T-helper 17 cell (primary cell): ENCODE measurements at regions not wholly inside any gene's neighbourhood (a gene's known extent, or its start where the extent isn't known, plus 50 kb on each side); places are given as distances from the start of the nearest gene placed in this dataset.
"Not testable (repeated sequence)": the region's sequence is repeated elsewhere in the genome, so short reads cannot be mapped to it uniquely, and the experiment has no call there.

Source experiments
- ATAC-seq: fragments of 150-1000 bp; cut with Tn5 transposase; 2 replicates; pipeline ENCODE4 v1.10.0; 2021; ENCODE audit warnings: mild to moderate bottlenecking, moderate library complexity
- DNase-seq, 3 donors: peaks; one replicate each; pipeline versions ENCODE4 v3.0.0 to v3.0.0-alpha.2; 2020 to 2021
- H3K9me3 ChIP-seq: one replicate; pipeline ENCODE4 v1.7.0; 2013; ENCODE audit warnings: low read length, mild to moderate bottlenecking; ENCODE audit not compliant: control insufficient read depth, poor library complexity, severe bottlenecking
- H3K27ac Mint-ChIP-seq: one replicate; pipeline ENCODE4 v1.8.0; 2022; ENCODE audit warnings: mild to moderate bottlenecking, moderate library complexity, mixed read lengths
- H3K27me3 Mint-ChIP-seq: one replicate; pipeline ENCODE4 v1.8.0; 2022; ENCODE audit warnings: mixed read lengths
- H3K36me3 Mint-ChIP-seq: one replicate; pipeline ENCODE4 v1.8.0; 2022; ENCODE audit warnings: low read depth, mixed read lengths
- H3K4me1 Mint-ChIP-seq: one replicate; pipeline ENCODE4 v1.8.0; 2022; ENCODE audit warnings: mild to moderate bottlenecking, mixed read lengths
- H3K4me3 Mint-ChIP-seq: one replicate; pipeline ENCODE4 v1.8.0; 2022; ENCODE audit warnings: mild to moderate bottlenecking, moderate library complexity, mixed read lengths

- Mint-ChIP-seq H3K4me3 (no peak overlapping the region), H3K4me1 (no peaks in the 10 kb centered on the region), H3K27ac (no peak overlapping the region), H3K36me3 (no peaks in the 10 kb centered on the region), H3K27me3 (peaks cover 32% of the 10 kb centered on the region)
- no peaks in the 10 kb centered on the region for H3K9me3 ChIP-seq
- ATAC-seq (no peak), DNase-seq (no peak)
Observed at GRCh38 chr16:23013484-23013883, 135.8 kb downstream of the USP31 start.

- ATAC-seq (no peak), DNase-seq (no peak)
- Mint-ChIP-seq H3K36me3 (no peaks in the 10 kb centered on the region), H3K4me3 (no peak overlapping the region), H3K4me1 (no peaks in the 10 kb centered on the region), H3K27ac (no peak overlapping the region), H3K27me3 (peaks cover 17% of the 10 kb centered on the region)
- H3K9me3 ChIP-seq: no peaks in the 10 kb centered on the region
Observed at GRCh38 chr16:23009075-23009474, 140.2 kb downstream of the USP31 start.

GRCh38 chr16:23008041-23008440 lies 141.2 kb downstream of the USP31 start:
- DNase-seq (no peak), ATAC-seq (no peak)
- H3K9me3 ChIP-seq: no peaks in the 10 kb centered on the region
- Mint-ChIP-seq H3K4me3 (no peak overlapping the region), H3K27ac (no peak overlapping the region), H3K36me3 (no peaks in the 10 kb centered on the region), H3K27me3 (peaks cover 17% of the 10 kb centered on the region), H3K4me1 (no peaks in the 10 kb centered on the region)

GRCh38 chr16:23006380-23006779 lies 142.9 kb downstream of the USP31 start:
- ATAC-seq (no peak), DNase-seq (no peak)
- H3K9me3 ChIP-seq: no peaks in the 10 kb centered on the region
- Mint-ChIP-seq H3K27me3 (peaks cover 8% of the 10 kb centered on the region), H3K4me1 (no peaks in the 10 kb centered on the region), H3K36me3 (no peaks in the 10 kb centered on the region), H3K27ac (no peak overlapping the region), H3K4me3 (no peak overlapping the region)

GRCh38 chr16:23005951-23006350 lies 143.3 kb downstream of the USP31 start:
- H3K27me3 Mint-ChIP-seq: peaks cover 8% of the 10 kb centered on the region
- DNase-seq: no peak
- H3K36me3 Mint-ChIP-seq: no peaks in the 10 kb centered on the region
- ATAC-seq: no peak
- H3K9me3 ChIP-seq: no peaks in the 10 kb centered on the region
- no peaks in the 10 kb centered on the region for H3K4me1 Mint-ChIP-seq
- H3K4me3 Mint-ChIP-seq: no peak overlapping the region
- no peak overlapping the region for H3K27ac Mint-ChIP-seq

- H3K27me3 Mint-ChIP-seq: peaks cover 30% of the 10 kb centered on the region
- H3K27ac Mint-ChIP-seq: no peak overlapping the region
- no peaks in the 10 kb centered on the region for H3K36me3 Mint-ChIP-seq
- H3K4me1 Mint-ChIP-seq: no peaks in the 10 kb centered on the region
- no peak for ATAC-seq
- no peak for DNase-seq
- no peak overlapping the region for H3K4me3 Mint-ChIP-seq
- H3K9me3 ChIP-seq: no peaks in the 10 kb centered on the region
Observed at GRCh38 chr16:22989598-22989997, 159.7 kb downstream of the USP31 start.

- Mint-ChIP-seq H3K4me3 (no peak overlapping the region), H3K4me1 (no peaks in the 10 kb centered on the region)
- ATAC-seq: no peak
Observed at GRCh38 chr16:22983614-22984013, 165.6 kb downstream of the USP31 start.

GRCh38 chr16:22980514-22980913 lies 166.6 kb downstream of the HS3ST2 start:
- not testable (repeated sequence) for ATAC-seq, H3K27ac Mint-ChIP-seq, H3K4me3 Mint-ChIP-seq

More at GRCh38 chr16:22983614-22984013, 165.6 kb downstream of the USP31 start:
- peaks cover 4% of the 10 kb centered on the region for H3K9me3 ChIP-seq
- DNase-seq: no peak
- H3K27ac Mint-ChIP-seq: no peak overlapping the region
- no peaks in the 10 kb centered on the region for H3K36me3 Mint-ChIP-seq
- peaks cover 11% of the 10 kb centered on the region for H3K27me3 Mint-ChIP-seq

GRCh38 chr16:22979038-22979437 lies 165.1 kb downstream of the HS3ST2 start:
- DNase-seq: no peak
- no peak for ATAC-seq
- Mint-ChIP-seq H3K4me3 (no peak overlapping the region), H3K36me3 (no peaks in the 10 kb centered on the region), H3K4me1 (no peaks in the 10 kb centered on the region), H3K27ac (no peak overlapping the region), H3K27me3 (peaks cover 24% of the 10 kb centered on the region)
- H3K9me3 ChIP-seq: peaks cover 3% of the 10 kb centered on the region

More at GRCh38 chr16:22980514-22980913, 166.6 kb downstream of the HS3ST2 start:
- H3K36me3 Mint-ChIP-seq, DNase-seq, H3K4me1 Mint-ChIP-seq, H3K9me3 ChIP-seq: not testable (repeated sequence)
- peaks cover 13% of the 10 kb centered on the region for H3K27me3 Mint-ChIP-seq

GRCh38 chr16:22977294-22977697 lies 163.3 kb downstream of the HS3ST2 start:
- no peaks in the 10 kb centered on the region for H3K9me3 ChIP-seq
- Mint-ChIP-seq H3K27me3 (peaks cover 39% of the 10 kb centered on the region), H3K27ac (no peak overlapping the region), H3K4me3 (no peak overlapping the region), H3K36me3 (no peaks in the 10 kb centered on the region), H3K4me1 (no peaks in the 10 kb centered on the region)
- ATAC-seq (no peak), DNase-seq (no peak)

- H3K9me3 ChIP-seq: no peaks in the 10 kb centered on the region
- H3K4me1 Mint-ChIP-seq: no peaks in the 10 kb centered on the region
- H3K27me3 Mint-ChIP-seq: peaks cover 51% of the 10 kb centered on the region
- DNase-seq: no peak
- no peak overlapping the region for H3K4me3 Mint-ChIP-seq
- H3K36me3 Mint-ChIP-seq: no peaks in the 10 kb centered on the region
- no peak for ATAC-seq
- no peak overlapping the region for H3K27ac Mint-ChIP-seq
Observed at GRCh38 chr16:22973522-22973921, 159.6 kb downstream of the HS3ST2 start.

- Mint-ChIP-seq H3K27me3 (peaks cover 50% of the 10 kb centered on the region), H3K27ac (no peak overlapping the region), H3K4me1 (no peaks in the 10 kb centered on the region)
Observed at GRCh38 chr16:22971346-22971924, 157.5 kb downstream of the HS3ST2 start.

GRCh38 chr16:22970209-22970865 lies 156.4 kb downstream of the HS3ST2 start:
- no peaks in the 10 kb centered on the region for H3K4me1 Mint-ChIP-seq
- no peaks in the 10 kb centered on the region for H3K9me3 ChIP-seq
- H3K27me3 Mint-ChIP-seq: peaks cover 50% of the 10 kb centered on the region

More at GRCh38 chr16:22971346-22971924, 157.5 kb downstream of the HS3ST2 start:
- Mint-ChIP-seq H3K36me3 (no peaks in the 10 kb centered on the region), H3K4me3 (no peak overlapping the region)
- no peak for DNase-seq
- ATAC-seq: no peak
- no peaks in the 10 kb centered on the region for H3K9me3 ChIP-seq

GRCh38 chr16:22969567-22969966 lies 155.6 kb downstream of the HS3ST2 start:
- no peaks in the 10 kb centered on the region for H3K9me3 ChIP-seq
- no peaks in the 10 kb centered on the region for H3K36me3 Mint-ChIP-seq
- H3K27ac Mint-ChIP-seq: no peak overlapping the region
- no peaks in the 10 kb centered on the region for H3K4me1 Mint-ChIP-seq
- DNase-seq (no peak), ATAC-seq (no peak)
- H3K4me3 Mint-ChIP-seq: no peak overlapping the region
- peaks cover 49% of the 10 kb centered on the region for H3K27me3 Mint-ChIP-seq

More at GRCh38 chr16:22970209-22970865, 156.4 kb downstream of the HS3ST2 start:
- ATAC-seq (no peak), DNase-seq (no peak)
- Mint-ChIP-seq H3K4me3 (no peak overlapping the region), H3K27ac (no peak overlapping the region), H3K36me3 (no peaks in the 10 kb centered on the region)
